ENCODE measurements at regions not wholly inside any gene's neighbourhood (a gene's known extent, or its start where the extent isn't known, plus 50 kb on each side); places are given as distances from the start of the nearest gene placed in this dataset.
"Not testable (repeated sequence)": the region's sequence is repeated elsewhere in the genome, so short reads cannot be mapped to it uniquely, and the experiment has no call there.

DNA sequence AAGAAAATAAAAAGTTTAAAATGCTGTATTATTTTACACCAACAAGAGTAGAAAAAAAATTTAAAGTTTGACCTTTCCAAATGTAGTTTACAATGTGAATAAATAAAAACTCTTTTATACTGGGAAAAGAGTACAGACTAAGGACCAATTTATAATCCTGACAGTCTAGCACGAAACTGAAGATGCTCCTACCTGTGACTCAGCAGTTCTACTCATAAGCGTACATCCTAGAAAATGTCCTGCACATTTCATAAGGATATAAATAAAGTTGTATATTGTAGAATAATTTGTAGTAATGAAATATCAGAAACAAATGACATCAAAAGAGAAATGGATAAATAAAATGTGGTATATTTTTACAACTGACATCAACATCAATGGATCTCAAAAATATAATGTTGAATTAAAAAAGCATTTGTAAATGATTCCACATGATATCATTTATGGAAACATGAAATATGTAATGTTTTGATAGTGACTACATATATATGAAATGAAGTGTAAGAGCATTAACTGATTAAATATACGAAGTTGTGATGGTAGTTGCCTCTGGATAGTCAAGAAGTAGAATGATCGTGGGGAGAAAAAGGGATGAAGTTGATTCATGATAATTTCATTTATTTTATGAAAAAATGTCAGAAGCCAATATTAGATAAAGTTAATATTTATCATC is 161.3 kb upstream of the CBLB start:
- DNase-seq = no peak

DNA sequence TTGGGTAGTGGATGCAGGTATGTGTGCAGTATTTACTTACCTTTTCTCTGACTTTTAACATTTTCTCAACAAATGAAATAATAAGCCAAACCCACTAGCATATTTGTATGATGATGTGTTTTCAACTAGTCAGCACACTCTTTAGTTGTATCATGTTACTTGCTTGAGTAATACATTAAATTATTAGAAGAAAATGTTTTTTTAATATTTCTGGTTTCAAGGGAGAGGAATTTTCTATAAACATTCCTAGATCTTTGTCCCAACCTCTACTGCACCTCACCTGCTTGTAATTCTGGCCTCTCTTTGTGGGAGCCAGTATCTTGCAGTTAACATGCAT is 161.8 kb upstream of the CBLB start:
- DNase-seq = no peak

DNA sequence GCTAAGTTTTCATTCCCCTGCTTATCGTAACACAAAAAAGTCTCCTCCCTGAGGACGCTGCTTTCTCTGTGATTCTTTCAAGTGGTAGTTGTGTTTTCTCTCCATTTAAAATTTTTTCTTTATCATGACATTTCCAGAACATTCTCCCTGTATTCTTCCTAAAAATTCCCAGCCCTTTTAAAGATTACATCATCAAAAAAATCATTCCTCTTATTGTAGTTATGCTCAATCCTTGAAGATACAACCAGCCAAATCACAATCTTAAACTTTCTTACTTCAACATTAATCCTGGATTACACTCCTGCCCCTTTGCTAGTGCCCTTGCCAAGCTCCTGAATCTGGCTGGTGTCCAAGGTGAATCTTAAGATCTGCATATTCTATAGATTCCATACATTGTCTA is 163.7 kb upstream of the CBLB start:
- DNase-seq = no peak

DNA sequence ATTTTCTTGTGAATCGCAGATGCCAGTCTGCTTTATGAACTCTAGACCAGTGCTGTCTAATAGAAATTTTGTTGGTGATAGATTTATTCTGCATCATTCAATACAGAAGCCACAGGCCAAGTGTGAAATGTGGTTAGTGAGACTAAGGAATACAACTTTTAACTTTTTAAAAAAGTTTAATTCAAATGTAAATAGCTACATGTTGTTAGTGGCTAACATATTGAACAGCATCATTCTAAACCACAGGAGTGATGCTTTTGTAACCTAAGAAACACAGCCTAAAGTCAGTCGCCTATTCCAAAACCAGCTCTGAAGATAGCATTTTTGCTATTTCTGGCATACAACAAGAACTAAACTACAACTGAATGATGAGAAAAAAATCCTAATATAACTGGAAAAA is 164.8 kb upstream of the CBLB start:
- no peak for DNase-seq

DNA sequence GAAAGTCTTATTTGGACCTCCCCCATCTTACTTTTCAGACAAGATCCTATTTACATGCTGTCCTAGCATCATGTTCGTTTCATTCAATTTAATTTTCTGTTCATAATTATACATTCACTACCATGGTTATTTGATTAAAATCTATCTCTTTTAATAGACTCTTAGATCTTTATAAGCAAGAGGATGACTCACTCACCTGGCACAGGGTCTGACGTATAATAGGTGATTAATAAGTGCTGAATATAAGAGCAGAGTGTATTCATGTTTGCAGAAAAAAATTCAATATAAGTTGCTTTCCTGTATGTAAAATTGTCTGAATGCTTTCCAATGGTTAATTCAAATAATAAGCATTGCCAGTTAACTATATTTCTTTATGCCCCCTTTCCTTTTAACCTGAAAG is 165.5 kb upstream of the CBLB start:
- no peak for DNase-seq

DNA sequence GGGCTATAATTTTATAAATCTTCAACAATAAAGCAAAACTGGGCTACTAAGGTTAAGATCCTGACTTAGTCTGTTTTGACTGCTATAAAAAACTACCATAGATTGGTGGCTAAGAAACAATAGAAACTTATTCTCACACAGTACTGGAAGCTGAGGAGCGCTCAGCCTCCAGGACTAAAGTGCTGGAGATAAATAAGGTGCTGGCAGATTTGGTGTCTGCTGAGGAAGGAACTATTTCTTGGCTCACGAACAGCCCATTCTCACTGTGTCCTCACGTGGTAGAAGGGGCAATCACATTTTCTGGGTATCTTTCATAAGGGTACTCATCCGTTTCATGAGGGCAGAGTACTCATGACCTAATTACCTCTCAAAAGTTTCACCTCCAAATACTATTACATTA is 166.8 kb upstream of the CBLB start:
- DNase-seq = no peak

DNA sequence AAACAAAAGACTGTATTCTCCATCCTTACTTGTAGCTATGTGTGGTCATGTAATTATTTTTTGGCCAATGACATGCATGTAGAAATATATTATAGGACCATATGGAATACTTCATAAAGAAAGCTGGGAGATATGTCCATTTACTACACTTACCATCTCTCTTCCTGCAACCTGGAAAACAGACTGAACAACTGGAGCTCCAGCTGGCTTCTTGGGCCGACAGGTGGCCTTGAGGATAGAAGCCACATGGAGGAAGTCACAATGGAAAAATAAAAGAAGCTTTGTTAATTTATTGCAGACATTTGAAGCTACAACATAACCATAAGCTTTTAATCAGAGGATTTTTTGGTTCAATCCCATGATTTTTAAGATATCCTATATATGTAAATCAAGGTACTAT is 167.9 kb upstream of the CBLB start:
- no peak for DNase-seq

DNA sequence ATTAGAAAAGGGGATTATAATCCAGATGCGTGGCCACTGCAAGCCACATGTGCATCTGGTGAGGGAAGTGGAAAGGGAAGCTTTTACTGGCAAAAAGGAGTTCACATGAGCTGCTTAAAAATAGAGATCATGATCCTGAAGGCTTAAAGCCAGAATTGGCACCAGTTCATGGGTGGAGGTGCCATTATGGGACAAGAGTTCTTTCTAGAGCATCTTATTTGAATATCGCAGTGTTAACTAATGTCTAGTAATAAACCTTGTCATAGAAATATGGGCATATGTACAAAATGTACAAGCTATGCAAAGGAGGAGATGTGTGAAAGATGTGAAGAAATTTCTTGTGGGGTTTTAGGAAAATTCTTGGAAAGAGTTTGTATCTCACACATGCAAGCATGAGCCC is 178.4 kb upstream of the CBLB start:
- no peak for DNase-seq

DNA sequence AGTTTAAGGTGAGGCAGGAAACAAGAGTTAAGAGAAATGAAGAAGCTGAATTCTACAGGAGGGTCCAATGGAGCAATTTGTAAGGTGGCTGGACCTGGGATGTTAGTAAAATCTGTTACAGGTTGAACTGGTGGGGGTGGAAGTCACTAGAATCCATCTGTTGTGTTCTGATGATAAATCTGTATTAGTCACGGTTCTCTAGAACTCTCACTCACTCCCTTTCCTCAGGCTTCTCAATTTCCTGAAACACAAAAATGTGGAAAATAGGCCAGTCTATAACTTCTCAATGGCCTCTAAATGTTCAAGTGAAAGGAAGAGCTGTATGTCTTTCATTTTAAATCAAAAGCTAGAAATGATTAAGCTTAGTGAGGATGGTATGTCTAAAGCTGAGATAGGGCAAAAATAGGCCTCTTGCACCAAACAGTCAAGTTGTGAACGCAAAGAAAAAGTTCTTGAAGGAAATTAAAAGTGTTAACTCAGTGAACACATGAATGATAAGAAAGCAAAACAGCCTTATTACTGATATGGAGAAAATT is 180.2 kb upstream of the CBLB start:
- DNase-seq = no peak

DNA sequence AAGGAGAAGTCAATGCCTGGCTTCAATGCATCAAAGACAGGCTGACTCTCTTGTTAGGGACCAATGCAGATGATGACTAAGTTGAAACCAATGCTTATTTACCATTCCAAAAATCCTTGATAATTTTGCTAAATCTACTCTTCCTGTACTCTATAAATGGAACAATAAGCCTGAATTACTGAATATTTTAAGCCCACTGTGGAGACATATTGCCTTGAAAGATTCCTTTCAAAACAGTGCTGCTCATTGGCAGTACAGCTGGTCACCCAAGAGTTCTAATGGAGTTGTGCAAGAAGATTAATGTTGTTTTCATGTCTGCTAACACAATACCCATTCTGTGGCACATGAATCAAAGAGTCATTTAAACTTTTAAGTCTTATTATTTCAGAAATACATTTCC is 181.0 kb upstream of the CBLB start:
- no peak for DNase-seq

DNA sequence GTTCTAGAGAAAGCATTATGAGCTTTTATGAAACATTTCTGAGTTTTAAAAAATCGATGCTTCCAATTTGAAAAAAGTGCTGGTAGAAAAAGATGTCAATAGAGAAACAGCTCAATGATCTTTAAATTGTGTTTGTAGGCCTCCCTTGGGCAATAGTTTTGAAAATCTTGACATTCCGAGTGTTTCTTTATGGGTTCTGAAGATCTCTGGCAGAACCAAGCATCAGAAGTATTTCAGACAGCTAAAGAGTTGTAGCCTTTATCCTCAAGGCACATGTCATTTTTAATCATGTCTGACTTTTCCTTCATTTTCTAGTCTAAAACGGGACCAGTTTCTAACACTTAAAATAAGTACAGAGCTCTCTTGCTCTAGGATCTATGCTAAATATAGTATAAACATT is 188.1 kb upstream of the CBLB start:
- no peak for DNase-seq

DNA sequence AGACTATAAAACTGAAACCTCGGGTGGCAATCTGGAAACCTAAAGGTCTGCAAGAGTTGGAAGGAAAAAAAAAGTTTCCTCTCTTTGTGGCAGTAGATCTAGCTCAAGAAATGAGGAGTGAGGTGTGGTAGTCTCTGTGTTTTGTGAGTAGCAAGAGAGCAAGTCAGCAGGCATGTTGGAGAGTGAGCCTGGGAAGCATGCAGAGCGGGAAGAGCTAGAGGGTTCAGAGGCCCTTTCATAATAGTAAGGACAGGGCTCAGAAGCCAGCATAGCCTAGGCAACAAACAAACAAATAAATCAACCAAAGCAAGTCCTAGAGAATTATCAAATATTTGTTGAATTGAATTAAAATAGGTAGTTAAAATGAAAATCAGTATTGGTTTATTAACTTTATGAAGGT is 189.7 kb upstream of the CBLB start:
- DNase-seq = no peak

DNA sequence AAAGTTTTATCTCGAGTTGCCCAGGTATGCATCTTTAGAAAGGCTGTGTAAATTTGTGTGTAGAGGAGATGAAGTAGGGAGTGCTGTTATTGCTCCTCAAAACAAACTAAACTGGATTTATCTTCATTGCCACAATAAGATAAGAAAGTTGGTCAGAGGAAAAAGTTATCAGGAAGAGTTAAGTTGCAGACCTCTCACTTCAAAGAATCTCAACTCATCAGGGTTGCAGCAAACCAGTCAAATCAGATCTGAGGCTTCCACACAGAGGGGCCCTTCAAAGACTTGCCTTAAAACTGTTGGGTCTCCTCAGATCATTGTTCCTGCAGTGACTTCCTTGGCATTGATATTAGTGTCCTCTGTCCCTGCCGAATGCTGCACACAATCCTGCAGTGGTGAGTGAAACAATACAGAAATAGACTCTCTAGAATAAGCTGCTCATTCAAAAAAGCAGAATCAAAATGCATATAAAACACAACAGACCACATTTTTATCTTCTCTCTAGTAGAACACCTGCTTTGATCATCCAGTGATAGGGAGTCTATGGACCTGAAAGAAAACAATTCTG is 191.2 kb upstream of the CBLB start:
- no peak for DNase-seq

DNA sequence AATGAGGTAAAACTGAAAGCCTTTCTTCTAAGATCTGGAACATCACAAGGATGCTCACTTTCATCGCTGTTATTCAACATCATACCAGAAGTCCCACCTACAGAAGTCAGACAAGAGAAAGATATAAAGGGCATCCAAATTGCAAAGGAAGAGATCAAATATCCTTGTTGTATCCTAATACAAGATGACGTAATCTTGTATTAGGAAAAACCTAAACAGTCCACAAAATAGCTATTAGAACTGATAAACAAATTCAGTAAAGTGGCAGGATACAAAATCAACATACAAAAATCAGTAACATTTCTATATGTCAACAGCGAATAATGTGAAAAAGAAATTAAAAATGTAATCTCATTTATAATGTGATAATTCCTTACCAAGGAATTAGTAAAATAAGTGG is 195.1 kb upstream of the CBLB start:
- DNase-seq = no peak

DNA sequence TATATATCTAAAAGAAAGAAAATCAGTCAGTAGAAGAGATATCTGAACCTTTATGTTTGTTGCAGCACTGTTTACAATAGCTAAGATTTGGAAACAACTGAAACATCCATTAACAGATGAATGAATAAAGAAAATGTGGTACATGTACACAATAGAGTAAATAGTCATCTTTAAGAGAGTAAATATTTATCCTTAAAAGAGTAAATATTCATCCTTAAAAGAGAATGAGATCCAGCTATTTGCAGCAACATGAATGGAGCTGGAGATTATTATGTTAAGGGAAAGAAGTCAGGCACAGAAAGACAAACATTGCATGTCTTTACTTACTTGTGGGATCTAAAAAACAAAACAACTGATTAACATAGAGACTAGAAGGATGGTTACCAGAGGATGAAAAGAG is 197.0 kb upstream of the CBLB start:
- DNase-seq = no peak

DNA sequence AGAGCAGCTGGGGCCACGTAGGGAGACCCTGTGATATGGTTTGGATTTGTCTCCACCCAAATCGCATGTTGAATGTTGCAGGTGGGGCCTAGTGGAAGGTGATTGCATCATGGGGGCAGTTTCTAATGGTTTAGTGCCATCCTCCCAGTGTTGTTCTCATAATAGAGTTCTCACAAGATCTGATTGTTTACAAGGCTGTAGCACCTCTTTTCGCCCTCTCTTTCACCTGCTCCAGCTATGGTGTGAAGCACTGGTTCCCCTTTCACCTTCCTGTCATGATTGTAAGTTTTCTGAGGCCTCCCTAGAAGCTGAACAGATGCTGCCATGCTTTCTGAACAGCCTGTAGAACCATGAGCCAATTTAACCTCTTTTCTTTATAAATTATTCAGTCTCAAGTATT is 198.9 kb upstream of the CBLB start:
- DNase-seq = no peak

DNA sequence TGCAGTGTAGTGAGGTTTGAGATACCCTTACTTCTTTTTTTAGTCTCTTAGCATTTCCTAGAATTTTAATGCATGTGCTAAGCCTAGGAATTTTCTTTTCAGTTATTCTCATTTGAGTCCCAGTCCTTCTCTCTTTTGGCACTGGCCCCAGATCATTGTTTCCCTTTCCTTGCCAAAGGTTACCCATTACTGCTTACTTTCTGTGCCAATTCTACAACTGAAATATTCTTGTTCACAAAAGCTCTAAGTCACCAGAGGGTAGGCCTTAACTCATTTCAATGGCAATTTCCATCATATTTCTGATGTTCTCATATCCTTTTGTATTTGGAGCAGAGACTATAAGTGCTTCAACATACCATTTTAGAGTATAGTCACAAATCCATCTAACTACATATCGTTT is 199.6 kb upstream of the CBLB start:
- no peak for DNase-seq

DNA sequence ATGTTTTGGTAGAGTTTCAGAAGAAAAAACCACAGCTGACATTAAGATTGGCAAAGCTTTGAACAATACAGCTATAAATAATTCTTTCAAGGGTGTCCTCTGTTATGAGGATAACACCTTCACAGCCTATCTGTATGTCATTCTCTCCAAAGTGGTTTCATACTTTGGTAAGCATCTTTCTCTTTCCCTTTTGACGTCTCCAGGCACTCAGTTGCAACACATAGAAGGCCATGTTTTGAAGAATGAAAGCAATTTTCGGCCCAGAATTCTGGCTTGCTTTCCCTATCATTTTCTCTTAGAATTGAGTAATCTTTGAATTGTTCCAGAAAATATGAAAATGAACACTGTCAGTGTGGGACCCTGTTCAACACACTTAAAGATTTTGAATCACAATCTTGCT is 200.0 kb upstream of the CBLB start:
- no peak for DNase-seq

DNA sequence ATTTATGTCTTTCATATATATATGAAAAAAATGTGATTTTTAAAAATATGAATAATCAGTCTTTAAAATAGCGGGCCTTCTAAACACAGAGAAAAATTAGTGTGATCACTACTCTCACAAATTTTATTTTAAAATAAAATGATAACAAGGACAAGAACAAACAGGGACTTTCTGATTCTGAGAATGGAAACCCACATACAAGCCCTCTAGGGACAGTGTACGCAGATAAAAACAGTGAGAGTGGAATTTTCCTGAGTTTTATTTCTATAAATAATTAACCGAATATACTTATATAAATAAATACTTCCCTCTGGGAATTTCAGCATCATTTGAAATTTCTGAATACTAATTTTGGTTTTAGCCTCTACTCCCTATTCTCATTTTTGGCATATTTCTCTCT is 201.4 kb upstream of the CBLB start:
- no peak for DNase-seq

DNA sequence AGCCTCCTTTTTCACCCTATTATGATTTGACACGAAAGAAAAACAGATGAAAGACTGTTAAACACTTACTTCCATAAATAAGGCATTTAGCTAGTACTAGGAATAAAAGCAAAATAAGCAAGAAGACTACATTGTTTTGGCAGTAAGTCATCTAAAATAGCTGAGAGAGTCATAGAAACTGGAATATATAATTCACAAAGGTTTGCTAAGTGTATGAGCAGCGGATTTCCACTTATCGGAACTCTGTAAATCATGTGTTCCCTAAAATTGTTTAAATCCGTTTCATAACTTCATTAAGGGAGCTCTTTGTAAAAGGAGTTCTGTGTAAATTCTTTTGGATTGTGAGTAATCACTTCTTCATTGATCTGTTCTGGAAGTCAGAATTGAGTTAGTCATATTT is 202.5 kb upstream of the CBLB start:
- no peak for DNase-seq

DNA sequence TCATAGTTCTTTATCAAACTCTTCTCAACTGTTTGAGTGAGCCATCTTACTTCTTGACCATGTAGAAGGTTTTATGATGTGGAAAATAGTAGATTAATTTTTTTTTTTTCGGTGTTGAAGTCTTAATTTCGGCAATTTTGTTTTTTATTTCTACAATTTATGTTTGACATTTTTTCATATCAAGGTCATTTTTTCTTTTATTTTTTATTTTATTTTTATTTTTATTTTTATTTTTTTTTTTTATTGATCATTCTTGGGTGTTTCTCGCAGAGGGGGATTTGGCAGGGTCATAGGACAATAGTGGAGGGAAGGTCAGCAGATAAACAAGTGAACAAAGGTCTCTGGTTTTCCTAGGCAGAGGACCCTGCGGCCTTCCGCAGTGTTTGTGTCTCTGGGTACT is 203.8 kb upstream of the CBLB start:
- not testable (repeated sequence) for DNase-seq

DNA sequence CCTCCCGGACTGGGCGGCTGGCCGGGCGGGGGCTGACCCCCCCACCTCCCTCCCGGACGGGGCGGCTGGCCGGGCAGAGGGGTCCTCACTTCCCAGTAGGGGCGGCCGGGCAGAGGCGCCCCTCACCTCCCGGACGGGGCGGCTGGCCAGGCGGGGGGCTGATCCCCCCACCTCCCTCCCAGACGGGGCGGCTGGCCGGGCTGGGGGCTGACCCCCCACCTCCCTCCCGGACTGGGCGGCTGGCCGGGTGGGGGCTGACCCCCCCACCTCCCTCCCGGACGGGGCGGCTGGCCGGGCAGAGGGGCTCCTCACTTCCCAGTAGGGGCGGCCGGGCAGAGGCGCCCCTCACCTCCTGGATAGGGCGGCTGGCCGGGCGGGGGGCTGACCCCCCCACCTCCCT is 205.0 kb upstream of the CBLB start:
- not testable (repeated sequence) for DNase-seq

DNA sequence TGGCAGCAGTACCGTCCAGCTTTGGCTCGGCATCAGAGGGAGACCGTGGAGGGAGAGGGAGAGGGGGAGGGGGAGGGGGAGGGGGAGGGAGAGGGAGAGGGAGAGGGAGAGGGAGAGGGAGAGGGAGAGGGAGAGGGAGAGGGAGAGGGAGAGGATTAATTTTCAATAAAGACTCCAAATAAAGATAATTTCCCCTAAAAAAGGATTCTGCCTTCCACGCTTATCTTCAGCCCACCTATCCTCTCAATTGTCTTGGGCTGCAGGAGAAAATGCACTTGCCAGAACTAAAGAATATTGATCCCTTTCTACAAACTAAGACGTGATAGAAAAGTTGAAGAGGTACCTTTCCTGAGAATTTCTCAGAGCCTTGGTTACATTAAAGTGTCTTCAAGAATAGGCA is 206.9 kb upstream of the CBLB start:
- DNase-seq = not testable (repeated sequence)

DNA sequence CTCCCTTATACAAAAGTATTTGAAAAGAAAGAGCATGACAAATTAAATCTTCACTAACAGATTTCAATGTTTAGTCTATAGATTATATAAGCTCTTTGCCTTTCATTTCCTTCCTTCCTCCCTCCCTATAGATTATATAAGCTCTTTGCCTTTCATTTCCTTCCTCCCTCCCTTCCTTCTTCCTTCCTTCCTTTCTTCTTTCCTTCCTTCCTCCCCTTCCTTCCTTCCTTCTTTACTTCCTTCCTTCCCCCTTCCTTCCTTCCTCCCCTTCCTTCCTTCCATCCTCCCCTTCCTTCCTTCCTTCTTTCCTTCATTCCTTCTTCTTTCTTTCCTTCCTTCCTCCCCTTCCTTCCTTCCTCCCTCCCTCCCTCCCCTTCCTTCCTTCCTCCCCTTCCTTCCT is 209.8 kb upstream of the CBLB start:
- no peak for DNase-seq

DNA sequence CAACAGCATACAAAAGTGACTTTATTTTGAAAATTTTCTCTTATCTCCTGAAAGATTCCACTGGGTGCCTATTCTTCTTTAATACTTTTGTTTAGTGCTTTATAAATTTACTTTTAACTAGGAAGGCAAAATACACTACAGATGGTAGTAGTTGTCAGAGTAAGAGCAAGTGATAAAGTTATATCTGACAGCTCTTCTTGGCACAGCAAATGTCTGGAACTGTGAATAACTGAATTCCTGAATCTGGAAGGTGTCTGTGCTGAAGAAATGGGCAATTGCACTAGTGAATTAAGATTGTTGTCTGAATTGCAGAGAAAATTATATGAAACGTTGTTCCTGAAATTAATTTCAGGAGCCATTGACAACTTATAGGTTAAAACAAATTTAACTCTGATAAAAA is 213.8 kb upstream of the CBLB start:
- DNase-seq = no peak

Data from islet precursor cell (in vitro differentiated cells).